ENCODE measurements at regions not wholly inside any gene's neighbourhood (a gene's known extent, or its start where the extent isn't known, plus 50 kb on each side); places are given as distances from the start of the nearest gene placed in this dataset.
"Not testable (repeated sequence)": the region's sequence is repeated elsewhere in the genome, so short reads cannot be mapped to it uniquely, and the experiment has no call there.

DNA sequence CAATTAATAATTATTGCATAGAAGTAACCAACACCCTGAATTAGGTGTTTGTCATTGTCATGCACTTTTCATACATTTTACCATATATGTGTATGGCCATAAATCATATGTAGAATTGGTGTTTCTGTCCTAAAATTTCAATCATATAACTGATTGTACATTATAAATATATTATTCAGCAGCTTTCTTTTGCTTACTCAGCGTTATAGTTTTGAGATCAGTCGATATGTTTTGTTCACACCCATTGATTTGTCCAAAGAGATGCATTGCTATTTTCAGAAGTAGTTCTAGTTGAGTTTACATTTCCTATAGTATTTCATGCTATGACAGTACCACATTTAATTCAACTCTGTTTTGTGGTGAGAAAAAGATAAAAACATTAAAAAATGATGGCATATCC is 50.5 kb upstream of the PARP4 start:
- H3K9me3 ChIP-seq = no peaks in the 10 kb centered on the region
- TF ChIP-seq, protein P1, sequence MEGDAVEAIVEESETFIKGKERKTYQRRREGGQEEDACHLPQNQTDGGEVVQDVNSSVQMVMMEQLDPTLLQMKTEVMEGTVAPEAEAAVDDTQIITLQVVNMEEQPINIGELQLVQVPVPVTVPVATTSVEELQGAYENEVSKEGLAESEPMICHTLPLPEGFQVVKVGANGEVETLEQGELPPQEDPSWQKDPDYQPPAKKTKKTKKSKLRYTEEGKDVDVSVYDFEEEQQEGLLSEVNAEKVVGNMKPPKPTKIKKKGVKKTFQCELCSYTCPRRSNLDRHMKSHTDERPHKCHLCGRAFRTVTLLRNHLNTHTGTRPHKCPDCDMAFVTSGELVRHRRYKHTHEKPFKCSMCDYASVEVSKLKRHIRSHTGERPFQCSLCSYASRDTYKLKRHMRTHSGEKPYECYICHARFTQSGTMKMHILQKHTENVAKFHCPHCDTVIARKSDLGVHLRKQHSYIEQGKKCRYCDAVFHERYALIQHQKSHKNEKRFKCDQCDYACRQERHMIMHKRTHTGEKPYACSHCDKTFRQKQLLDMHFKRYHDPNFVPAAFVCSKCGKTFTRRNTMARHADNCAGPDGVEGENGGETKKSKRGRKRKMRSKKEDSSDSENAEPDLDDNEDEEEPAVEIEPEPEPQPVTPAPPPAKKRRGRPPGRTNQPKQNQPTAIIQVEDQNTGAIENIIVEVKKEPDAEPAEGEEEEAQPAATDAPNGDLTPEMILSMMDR (IDR thresholded peaks at IDR 0.05) = no peak
- no peaks in the 10 kb centered on the region for H3K4me1 ChIP-seq (ENCODE audit: low read depth)
- DNase-seq = no peak
- no peaks in the 10 kb centered on the region for H3K36me3 ChIP-seq (ENCODE audit: low read depth)
- intact Hi-C loops (cut with DNase I, micrococcal nuclease) = no loop called here
- no peak for ATAC-seq
- H3K4me3 ChIP-seq = no peak overlapping the region

DNA sequence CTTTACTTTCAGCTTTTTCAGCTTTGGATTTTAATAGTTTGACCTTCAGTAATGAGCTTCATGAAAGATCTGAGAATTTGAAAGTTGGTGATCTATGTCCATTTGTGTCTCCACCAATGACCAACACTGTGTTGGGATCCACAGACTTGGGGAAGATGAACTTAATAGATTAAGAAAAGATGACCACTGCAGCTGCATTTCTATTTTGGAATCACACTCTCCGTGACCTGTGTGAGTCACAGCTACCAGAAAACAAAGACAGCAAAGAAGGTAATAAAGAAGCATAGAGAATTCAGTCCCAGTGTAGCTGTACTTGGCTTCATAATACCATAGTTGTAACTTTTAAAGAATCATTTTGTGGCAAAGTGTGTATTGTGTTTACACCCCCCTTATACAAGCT is 51.4 kb upstream of the PARP4 start:
- H3K4me1 ChIP-seq (ENCODE audit: low read depth); H3K36me3 ChIP-seq (ENCODE audit: low read depth); DNase-seq; H3K9me3 ChIP-seq; ATAC-seq; intact Hi-C loops (cut with DNase I, micrococcal nuclease); H3K4me3 ChIP-seq: not testable (repeated sequence)

DNA sequence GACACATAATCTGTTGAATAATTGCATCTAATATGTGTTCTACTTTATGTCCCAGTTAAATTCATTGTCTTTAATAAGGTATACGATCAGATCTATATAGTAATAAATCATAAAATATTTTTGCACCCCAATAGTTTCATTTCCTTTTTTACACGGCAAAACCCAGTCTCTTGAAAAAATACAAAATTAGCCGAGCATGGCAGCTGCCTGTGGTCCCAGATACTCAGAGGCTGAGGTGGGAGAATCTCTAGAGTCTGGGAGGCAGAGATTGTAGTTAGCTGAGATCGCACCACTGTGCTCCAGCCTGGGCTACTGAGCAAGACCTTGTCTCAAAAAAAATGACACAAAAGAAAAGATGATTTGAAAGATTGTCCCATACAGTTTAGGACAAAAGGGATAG is 52.3 kb upstream of the PARP4 start:
- ATAC-seq = no peak
- no peaks in the 10 kb centered on the region for H3K4me1 ChIP-seq (ENCODE audit: low read depth)
- H3K9me3 ChIP-seq = no peaks in the 10 kb centered on the region
- H3K36me3 ChIP-seq (ENCODE audit: low read depth) = no peaks in the 10 kb centered on the region
- DNase-seq = no peak
- intact Hi-C loops (cut with DNase I, micrococcal nuclease) = no loop called here
- TF ChIP-seq, protein P1 (IDR thresholded peaks at IDR 0.05) = no peak
- no peak overlapping the region for H3K4me3 ChIP-seq

DNA sequence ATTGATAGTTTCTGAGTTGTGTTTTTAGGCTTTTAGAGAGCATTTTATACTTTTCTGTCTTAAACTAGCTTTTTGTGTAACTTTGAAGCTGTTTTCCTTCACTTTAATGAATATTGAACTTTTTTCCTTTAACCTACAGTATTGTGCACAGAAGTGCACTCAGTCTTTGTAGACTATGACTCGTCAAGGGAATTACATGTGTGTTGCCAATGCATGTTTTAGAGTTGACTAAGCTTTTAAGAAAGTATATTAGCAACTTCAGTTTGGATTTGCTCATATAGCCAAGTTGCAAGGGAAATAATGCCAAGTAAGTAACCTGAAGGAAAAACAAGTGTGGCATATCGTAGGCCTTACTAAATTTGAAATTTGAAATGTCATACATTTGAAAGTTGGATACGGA is 55.0 kb upstream of the PARP4 start:
- H3K36me3 ChIP-seq (ENCODE audit: low read depth); intact Hi-C loops (cut with DNase I, micrococcal nuclease); H3K4me1 ChIP-seq (ENCODE audit: low read depth); H3K9me3 ChIP-seq; ATAC-seq; H3K4me3 ChIP-seq; DNase-seq: not testable (repeated sequence)

DNA sequence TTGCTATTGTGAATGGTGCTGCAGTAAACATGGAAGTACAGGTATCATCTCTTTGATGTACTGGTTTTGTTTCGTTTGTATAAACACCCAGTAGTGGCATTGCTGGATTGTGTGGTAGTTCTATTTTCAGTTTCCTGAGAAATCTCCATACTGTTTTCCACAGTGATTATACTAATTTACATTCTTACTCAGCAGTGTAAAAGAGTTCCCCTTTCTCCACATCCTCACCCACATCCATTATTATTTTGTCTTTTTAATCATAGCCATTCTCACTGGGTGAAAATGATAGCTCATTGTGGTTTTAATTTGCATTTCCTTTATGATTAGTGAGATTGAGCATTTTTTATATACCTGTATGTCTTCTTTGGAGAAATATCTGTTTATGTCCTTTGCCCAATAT is 62.3 kb upstream of the PARP4 start:
- H3K4me1 ChIP-seq (ENCODE audit: low read depth) = no peaks in the 10 kb centered on the region
- H3K9me3 ChIP-seq = peaks cover 5% of the 10 kb centered on the region
- ATAC-seq (no peak), DNase-seq (no peak)
- H3K4me3 ChIP-seq = no peak overlapping the region
- H3K36me3 ChIP-seq (ENCODE audit: low read depth) = no peaks in the 10 kb centered on the region
- TF ChIP-seq, protein P1 (IDR thresholded peaks at IDR 0.05) = no peak
- intact Hi-C loops (cut with DNase I, micrococcal nuclease) = no loop called here

DNA sequence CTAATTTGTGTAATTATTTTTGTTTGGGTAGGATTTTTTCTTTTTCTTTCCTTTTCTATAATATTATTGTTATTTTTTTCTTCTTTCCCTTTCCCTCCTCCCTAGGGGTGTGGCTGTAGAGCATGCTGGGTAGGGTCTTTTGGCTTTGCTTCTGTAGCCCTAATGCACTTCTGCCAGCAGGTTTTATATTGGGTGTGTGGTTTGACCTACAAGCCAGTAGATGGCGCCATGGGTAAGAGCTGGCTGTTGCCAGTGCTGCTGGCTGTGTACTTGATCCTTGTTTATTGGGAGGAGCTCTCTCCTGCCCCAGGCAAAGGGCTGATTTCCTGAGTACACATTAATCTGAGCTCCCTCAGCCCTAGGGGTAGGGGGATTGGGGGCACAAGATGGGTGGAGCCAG is 67.7 kb upstream of the PARP4 start:
- TF ChIP-seq, protein P1 (IDR thresholded peaks at IDR 0.05) = peak; percentile 25
- H3K36me3 ChIP-seq (ENCODE audit: low read depth); intact Hi-C loops (cut with DNase I, micrococcal nuclease); H3K4me3 ChIP-seq; H3K9me3 ChIP-seq; H3K4me1 ChIP-seq (ENCODE audit: low read depth); ATAC-seq: not testable (repeated sequence)
- DNase-seq = peak in 1 of 3 donors; percentile 28

DNA sequence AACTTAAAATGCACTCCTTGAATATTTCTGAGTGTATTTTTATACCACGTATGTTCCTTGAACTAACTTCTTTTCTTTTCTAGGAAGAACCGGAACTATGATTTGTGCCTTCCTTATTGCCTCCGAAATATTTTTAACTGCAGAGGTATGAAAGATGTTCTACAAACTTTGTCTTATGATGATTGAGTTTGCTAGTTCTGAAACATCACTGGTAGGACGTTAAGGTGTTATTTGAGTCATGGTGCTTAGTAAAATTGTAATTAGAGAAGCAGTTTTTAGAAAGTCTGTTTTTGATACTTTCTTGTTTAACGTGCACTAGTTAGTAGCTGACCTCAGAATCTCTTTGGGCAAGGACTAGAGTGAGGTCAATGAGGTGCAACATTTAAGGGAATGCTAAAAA is 69.0 kb upstream of the PARP4 start:
- H3K9me3 ChIP-seq; H3K4me3 ChIP-seq; H3K4me1 ChIP-seq (ENCODE audit: low read depth); DNase-seq; ATAC-seq; H3K36me3 ChIP-seq (ENCODE audit: low read depth); intact Hi-C loops (cut with DNase I, micrococcal nuclease): not testable (repeated sequence)

DNA sequence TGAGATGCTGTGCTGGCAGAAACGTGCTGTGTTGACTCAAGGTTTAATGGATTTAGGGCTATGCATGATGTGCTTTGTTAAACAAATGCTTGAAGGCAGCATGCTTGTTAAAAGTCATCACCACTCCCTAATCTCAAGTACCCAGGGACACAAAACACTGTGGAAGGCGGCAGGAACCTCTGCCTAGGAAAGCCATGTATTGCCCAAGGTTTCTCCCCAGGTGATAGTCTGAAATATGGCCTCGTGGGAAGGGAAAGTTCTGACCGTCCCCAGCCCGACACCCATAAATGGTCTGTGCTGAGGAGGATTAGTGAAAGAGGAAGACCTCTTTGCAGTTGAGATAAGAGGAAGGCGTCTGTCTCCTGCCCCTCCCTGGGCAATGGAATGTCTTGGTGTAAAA is 79.1 kb upstream of the PARP4 start:
- intact Hi-C loops (cut with DNase I, micrococcal nuclease) = loop anchor here in 1 of 2 donors (10.0 kb wide), 1 partner anchor 363 kb away; no protein-coding TSS in a partner anchor
- not testable (repeated sequence) for H3K4me3 ChIP-seq; H3K36me3 ChIP-seq (ENCODE audit: low read depth); DNase-seq; ATAC-seq; H3K4me1 ChIP-seq (ENCODE audit: low read depth); H3K9me3 ChIP-seq

DNA sequence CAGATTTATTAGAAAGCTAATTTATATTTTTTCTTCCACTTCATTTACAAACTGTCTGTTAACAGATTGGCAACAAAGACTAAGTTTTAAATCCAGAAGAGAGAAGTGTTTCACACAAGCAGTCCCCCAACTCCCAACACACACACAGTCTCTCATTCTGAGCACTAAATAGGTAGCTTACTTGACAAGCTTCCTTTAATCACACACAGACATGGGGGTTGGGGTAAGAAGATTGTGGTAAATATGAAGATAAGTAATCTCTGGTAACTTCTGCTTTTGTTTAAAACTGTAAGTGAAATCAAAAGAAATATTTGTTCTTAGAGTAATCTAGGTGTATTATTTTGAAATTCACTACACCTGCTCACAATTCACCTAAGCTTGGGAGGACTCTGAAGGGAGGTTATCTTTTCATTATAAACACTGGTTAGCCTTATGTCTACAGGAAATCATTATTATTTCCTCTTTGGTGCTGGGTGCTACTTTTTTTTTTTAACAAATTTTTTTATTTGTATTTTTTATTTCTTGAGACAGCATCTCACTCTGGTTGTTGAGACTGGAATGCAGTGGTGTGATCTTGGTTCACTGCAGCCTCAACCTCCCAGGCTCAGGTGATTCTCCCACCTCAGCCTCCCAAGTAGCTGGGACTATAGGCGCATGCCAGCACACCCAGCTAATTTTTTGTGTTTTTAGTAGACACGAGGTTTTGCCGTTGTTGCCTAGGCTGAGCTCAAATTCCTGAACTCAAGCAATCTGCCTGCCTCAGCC is 82.1 kb upstream of the ATP12A start:
- not testable (repeated sequence) for H3K4me3 ChIP-seq; H3K36me3 ChIP-seq (ENCODE audit: low read depth); H3K9me3 ChIP-seq; H3K4me1 ChIP-seq (ENCODE audit: low read depth); ATAC-seq; DNase-seq
- intact Hi-C loops (cut with DNase I, micrococcal nuclease) = loop anchor here in 1 of 2 donors (10.0 kb wide), 1 partner anchor 357 kb away; no protein-coding TSS in a partner anchor

DNA sequence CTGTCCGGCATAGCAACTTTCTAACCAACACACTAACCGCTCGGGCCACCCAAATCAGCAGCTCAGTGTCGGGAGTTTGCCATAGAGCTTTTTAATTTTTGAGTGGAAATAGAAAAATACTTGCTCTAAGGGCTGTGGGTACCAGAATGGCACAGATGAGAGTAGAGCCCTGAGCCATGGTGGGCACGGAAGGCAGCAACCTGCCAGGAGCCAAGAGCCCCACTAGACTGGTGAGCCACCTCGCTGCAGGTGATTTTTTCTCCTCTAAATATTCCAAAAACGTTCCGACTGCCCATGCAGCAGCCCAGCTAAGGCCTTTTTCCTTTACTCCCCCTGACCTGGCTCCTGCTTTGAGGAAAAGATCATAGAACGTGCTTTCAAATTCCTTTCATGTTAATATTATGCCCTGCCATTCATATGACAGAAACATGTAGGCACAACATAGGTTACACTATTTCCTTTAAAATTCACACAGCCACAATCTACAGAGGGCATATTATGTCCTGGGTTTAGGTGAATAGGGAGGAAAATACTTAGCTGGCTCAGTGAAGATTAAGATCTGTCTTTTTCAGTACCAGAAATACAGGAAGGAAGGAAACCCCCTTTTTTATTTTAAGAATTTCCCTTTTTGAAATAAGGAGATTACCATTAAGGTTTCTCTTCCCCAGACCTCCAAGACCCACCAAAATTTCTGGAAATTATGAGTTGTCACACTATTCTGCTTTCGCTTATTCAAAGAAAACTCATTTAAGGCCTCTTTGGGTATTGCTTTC is 81.0 kb upstream of the ATP12A start:
- ATAC-seq; H3K36me3 ChIP-seq (ENCODE audit: low read depth); H3K9me3 ChIP-seq; DNase-seq; H3K4me1 ChIP-seq (ENCODE audit: low read depth); H3K4me3 ChIP-seq: not testable (repeated sequence)
- intact Hi-C loops (cut with DNase I, micrococcal nuclease) = loop anchor here in 1 of 2 donors (10.0 kb wide), 1 partner anchor 356 kb away; no protein-coding TSS in a partner anchor

Data from mucosa of descending colon (tissue), 3 donors.